Skeletal muscle tissue (tissue), 3 donors: ENCODE measurements at regions not wholly inside any gene's neighbourhood (a gene's known extent, or its start where the extent isn't known, plus 50 kb on each side); places are given as distances from the start of the nearest gene placed in this dataset.

ENCODE experiments used
- H3K27ac ChIP-seq: one replicate; pipeline ENCODE4 v1.7.0; 2013; ENCODE audit warnings: mild to moderate bottlenecking, low read depth, low read length, inconsistent platforms
- H3K27me3 ChIP-seq, 3 donors: one replicate each; pipeline ENCODE4 v1.7.0; 2013; ENCODE audit warnings: low read length in 3 of 3; ENCODE audit not compliant: control insufficient read depth in 3 of 3, insufficient read depth in 3 of 3
- H3K36me3 ChIP-seq, 3 donors: one replicate each; pipeline ENCODE4 v1.7.0; 2013; ENCODE audit warnings: low read length in 3 of 3; ENCODE audit not compliant: control insufficient read depth in 3 of 3, insufficient read depth in 3 of 3
- H3K4me1 ChIP-seq, 3 donors: one replicate each; pipeline ENCODE4 v1.7.0; 2013; ENCODE audit warnings: low read length in 3 of 3, mild to moderate bottlenecking in 3 of 3; ENCODE audit not compliant: control insufficient read depth in 3 of 3, insufficient read depth in 3 of 3
- H3K4me3 ChIP-seq, 3 donors: one replicate each; pipeline ENCODE4 v1.7.0; 2013; ENCODE audit warnings: low read length in 3 of 3
- H3K9ac ChIP-seq, 3 donors: one replicate each; pipeline ENCODE4 v1.7.0; 2013; ENCODE audit warnings: low read length in 3 of 3, mild to moderate bottlenecking in 3 of 3, moderate library complexity in 2 of 3, low read depth in 1 of 3
- H3K9me3 ChIP-seq, 3 donors: one replicate each; pipeline ENCODE4 v1.7.0; 2013; ENCODE audit warnings: low read length in 3 of 3; ENCODE audit not compliant: control insufficient read depth in 3 of 3
- donor health status: Osteomylitis.

- Histone ChIP-seq H3K9ac (no peak overlapping the region), H3K9me3 (no peaks in the 10 kb centered on the region), H3K27ac (no peak overlapping the region), H3K36me3 (no peaks in the 10 kb centered on the region), H3K4me3 (no peak overlapping the region), H3K27me3 (peaks cover 14 to 43% (median 16%) of the 10 kb centered on the region in 3 donors), H3K4me1 (peaks cover 39 to 50% (median 39%) of the 10 kb centered on the region in 3 donors)
These were observed 113.3 kb downstream of the NAV1 start for GRCh38 chr1:201652181-201652580.

GRCh38 chr1:201653233-201653632 lies 114.3 kb downstream of the NAV1 start:
- H3K4me3 ChIP-seq: no peak overlapping the region
- peaks cover 32 to 43% (median 35%) of the 10 kb centered on the region in 3 donors for H3K4me1 ChIP-seq
- no peaks in the 10 kb centered on the region for H3K36me3 ChIP-seq
- peaks cover 14 to 37% (median 16%) of the 10 kb centered on the region in 3 donors for H3K27me3 ChIP-seq
- H3K9me3 ChIP-seq: no peaks in the 10 kb centered on the region
- no peak overlapping the region for H3K27ac ChIP-seq
- H3K9ac ChIP-seq: no peak overlapping the region

DNA sequence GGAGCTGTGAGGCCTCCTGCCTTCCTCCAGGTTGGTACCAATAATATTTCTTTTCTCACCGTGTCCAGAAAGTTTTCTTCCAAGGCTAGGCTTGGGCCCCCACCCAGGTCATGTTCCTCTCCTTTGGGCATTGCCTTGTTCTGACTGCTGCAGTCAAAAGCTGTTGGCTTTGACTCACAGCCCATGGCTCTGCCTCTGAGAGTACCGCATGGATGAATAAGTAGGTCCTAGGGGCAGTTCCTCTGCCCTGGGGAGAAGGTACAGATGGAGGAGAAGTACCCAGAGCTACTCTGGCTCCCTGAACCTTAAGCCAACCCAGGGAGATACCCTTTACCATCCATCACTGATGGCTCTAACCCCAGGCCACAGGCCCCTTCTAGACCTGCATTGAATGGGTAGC lies 115.0 kb downstream of the NAV1 start:
- Histone ChIP-seq H3K27me3 (peaks cover 11 to 33% (median 16%) of the 10 kb centered on the region in 3 donors), H3K4me3 (no peak overlapping the region), H3K4me1 (peaks cover 29 to 40% (median 34%) of the 10 kb centered on the region in 3 donors), H3K9ac (no peak overlapping the region), H3K36me3 (no peaks in the 10 kb centered on the region), H3K9me3 (no peaks in the 10 kb centered on the region), H3K27ac (no peak overlapping the region)

GRCh38 chr1:201655243-201655642 lies 116.3 kb downstream of the NAV1 start:
- Histone ChIP-seq H3K4me1 (peaks cover 22 to 27% (median 24%) of the 10 kb centered on the region in 3 donors), H3K9ac (no peak overlapping the region), H3K27ac (no peak overlapping the region), H3K27me3 (peaks cover 8 to 20% (median 12%) of the 10 kb centered on the region in 3 donors), H3K9me3 (no peaks in the 10 kb centered on the region), H3K36me3 (no peaks in the 10 kb centered on the region), H3K4me3 (no peak overlapping the region)

DNA sequence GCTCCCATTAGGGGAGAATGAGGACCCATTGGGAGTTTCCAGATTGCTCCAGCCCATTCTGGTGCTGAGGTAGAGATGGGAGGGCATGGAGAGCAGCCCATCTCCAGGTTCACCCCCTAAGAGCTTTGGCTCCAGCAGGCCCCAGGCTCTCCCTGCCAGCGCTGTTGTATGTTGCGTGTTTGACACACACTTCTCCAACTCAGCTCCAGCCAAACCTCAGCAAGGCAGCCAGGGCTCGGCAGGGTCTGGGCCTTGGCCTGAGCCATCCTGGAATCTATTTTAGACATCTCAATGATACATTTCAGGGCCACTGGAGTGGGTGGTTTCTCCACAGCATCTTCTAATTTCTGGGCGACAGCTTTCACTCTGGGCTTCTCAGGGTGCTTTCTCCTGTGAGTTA lies 117.0 kb downstream of the NAV1 start:
- H3K9ac ChIP-seq: no peak overlapping the region
- H3K36me3 ChIP-seq: no peaks in the 10 kb centered on the region
- H3K4me1 ChIP-seq: peaks cover 16 to 20% (median 17%) of the 10 kb centered on the region in 3 donors
- H3K27me3 ChIP-seq: peaks cover 4 to 14% (median 7%) of the 10 kb centered on the region in 3 donors
- no peak overlapping the region for H3K27ac ChIP-seq
- no peak overlapping the region for H3K4me3 ChIP-seq
- H3K9me3 ChIP-seq: no peaks in the 10 kb centered on the region

- Histone ChIP-seq H3K4me3 (no peak overlapping the region), H3K36me3 (no peaks in the 10 kb centered on the region), H3K27ac (no peak overlapping the region), H3K4me1 (peaks cover 14 to 16% (median 14%) of the 10 kb centered on the region in 3 donors), H3K27me3 (peaks cover 0 to 10% (median 6%) of the 10 kb centered on the region in 3 donors), H3K9ac (no peak overlapping the region), H3K9me3 (no peaks in the 10 kb centered on the region)
These were observed 117.5 kb downstream of the NAV1 start for GRCh38 chr1:201656311-201657032.

GRCh38 chr1:201659572-201659971 lies 120.6 kb downstream of the NAV1 start:
- Histone ChIP-seq H3K9me3 (no peaks in the 10 kb centered on the region), H3K4me3 (no peak overlapping the region), H3K27me3 (peaks cover 0 to 6% (median 0%) of the 10 kb centered on the region in 3 donors), H3K9ac (no peak overlapping the region), H3K4me1 (peaks cover 12 to 16% (median 15%) of the 10 kb centered on the region in 3 donors), H3K27ac (no peak overlapping the region), H3K36me3 (peaks cover 0 to 1% (median 0%) of the 10 kb centered on the region in 3 donors)

DNA sequence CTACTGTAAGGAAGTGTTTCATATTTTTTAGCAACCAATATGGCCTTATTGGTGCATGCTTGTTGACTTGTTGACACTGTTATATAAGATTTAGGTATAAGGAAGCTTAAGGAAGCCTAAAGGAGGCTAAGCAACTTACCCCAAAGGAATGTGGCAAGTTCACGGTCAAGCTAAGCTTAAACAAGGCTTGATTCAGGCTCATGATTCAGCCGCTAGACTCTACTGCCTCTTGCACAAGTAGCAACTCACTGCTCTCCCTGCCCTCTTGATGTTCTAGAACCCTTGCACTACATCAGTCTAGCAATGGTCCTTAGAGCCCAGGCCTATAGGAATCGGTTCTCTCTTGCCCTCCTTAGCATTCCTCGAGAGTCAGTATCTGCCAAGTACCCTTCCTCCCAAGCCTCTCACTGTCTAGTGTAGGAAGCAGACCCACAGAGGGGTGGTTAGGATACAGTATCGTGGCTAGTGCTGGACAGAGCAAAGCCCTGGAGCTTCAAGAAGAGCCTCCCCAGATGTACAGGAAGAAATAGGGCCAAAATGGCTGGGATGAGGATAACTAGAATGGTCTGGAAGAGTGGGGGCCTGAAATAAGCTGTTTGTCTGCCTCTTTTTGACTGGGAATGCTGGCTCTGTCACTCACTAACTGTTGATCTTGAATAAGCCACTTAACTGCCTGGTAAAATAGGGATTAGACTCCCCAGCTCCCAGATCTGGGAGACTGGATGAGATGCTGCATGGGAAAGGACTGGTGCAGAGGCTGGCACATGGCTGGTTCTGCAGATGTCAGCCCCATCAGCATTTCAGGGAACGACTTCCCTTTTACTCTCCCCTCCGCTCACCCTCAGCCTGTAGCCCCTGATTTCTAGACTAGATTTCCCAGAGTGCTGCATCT lies 122.2 kb downstream of the NAV1 start:
- peaks cover 4 to 10% (median 10%) of the 10 kb centered on the region in 3 donors for H3K4me1 ChIP-seq
- H3K27me3 ChIP-seq: peaks cover 0 to 9% (median 0%) of the 10 kb centered on the region in 3 donors
- H3K27ac ChIP-seq: no peak overlapping the region

DNA sequence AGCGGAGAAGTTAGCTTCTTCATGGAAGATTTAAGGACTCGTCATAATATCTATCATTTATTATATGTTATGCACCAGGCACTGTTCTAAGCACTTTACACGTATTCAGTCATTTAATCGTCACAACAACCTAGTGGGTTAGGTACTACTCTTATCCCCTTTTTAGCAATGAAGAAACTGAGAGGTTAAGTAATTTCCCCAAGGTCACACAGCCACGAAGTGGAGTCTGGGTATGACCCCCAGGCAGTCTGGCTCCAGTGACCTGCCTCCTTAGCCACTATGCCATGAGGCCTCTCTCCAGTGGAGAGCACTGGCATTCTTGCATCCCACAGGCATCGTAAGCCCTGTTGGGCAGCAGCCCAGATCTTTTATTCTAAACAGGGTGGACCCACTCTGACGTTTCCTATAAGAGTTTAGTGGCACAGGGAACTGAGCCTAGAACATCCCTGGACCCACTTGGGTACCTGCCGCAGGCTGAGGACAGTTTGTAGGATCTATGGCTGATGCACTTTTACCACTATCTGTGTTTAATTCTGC lies 123.0 kb downstream of the NAV1 start:
- Histone ChIP-seq H3K4me1 (peaks cover 0 to 4% (median 3%) of the 10 kb centered on the region in 3 donors), H3K9me3 (no peaks in the 10 kb centered on the region), H3K4me3 (no peak overlapping the region), H3K27ac (no peak overlapping the region), H3K27me3 (peaks cover 0 to 9% (median 0%) of the 10 kb centered on the region in 3 donors), H3K36me3 (peaks cover 0 to 1% (median 0%) of the 10 kb centered on the region in 3 donors), H3K9ac (no peak overlapping the region)

More for the DNA sequence above, 122.2 kb downstream of the NAV1 start:
- Histone ChIP-seq H3K9me3 (no peaks in the 10 kb centered on the region), H3K36me3 (peaks cover 0 to 1% (median 0%) of the 10 kb centered on the region in 3 donors), H3K9ac (no peak overlapping the region), H3K4me3 (no peak overlapping the region)
